Endodermal cell (in vitro differentiated cells): ENCODE measurements at regions not wholly inside any gene's neighbourhood (a gene's known extent, or its start where the extent isn't known, plus 50 kb on each side); places are given as distances from the start of the nearest gene placed in this dataset.

Source experiments
- DNase-seq: peaks from one replicate; pipeline ENCODE4 v3.0.0-alpha.2; 2017
- H3K27ac ChIP-seq: 2 replicates; pipeline ENCODE4 v1.5.1; 2013; ENCODE audit warnings: mild to moderate bottlenecking, low read depth, low read length, moderate library complexity
- H3K27me3 ChIP-seq: 2 replicates; pipeline ENCODE4 v1.6.1; 2013; ENCODE audit warnings: mild to moderate bottlenecking, low read length, moderate library complexity; ENCODE audit not compliant: insufficient read depth, control insufficient read depth, poor library complexity, severe bottlenecking
- H3K36me3 ChIP-seq: 2 replicates; pipeline ENCODE4 v1.7.0; 2013; ENCODE audit warnings: mild to moderate bottlenecking, low read length, moderate library complexity; ENCODE audit not compliant: control insufficient read depth, insufficient read depth
- H3K4me1 ChIP-seq: one replicate; pipeline ENCODE4 v1.7.0; 2013; ENCODE audit warnings: low read length; ENCODE audit not compliant: control insufficient read depth, insufficient read depth
- H3K4me3 ChIP-seq: 2 replicates; pipeline ENCODE4 v1.5.1; 2013; ENCODE audit warnings: mild to moderate bottlenecking, low read length, moderate library complexity
- H3K9ac ChIP-seq: 2 replicates; pipeline ENCODE4 v1.6.1; 2013; ENCODE audit warnings: mild to moderate bottlenecking, low read length, moderate library complexity; ENCODE audit not compliant: poor library complexity, severe bottlenecking; ENCODE audit errors: extremely low read depth
- H3K9me3 ChIP-seq: 2 replicates; pipeline ENCODE4 v1.6.1; 2013; ENCODE audit warnings: mild to moderate bottlenecking, low read length, moderate library complexity; ENCODE audit not compliant: control insufficient read depth
- H3K27ac Mint-ChIP-seq: 2 replicates; pipeline ENCODE4 v1.8.0; 2020; ENCODE audit warnings: mixed read lengths
- H3K27me3 Mint-ChIP-seq: 2 replicates; pipeline ENCODE4 v1.8.0; 2021; ENCODE audit warnings: mild to moderate bottlenecking, mixed read lengths; ENCODE audit not compliant: insufficient read depth
- H3K36me3 Mint-ChIP-seq: 2 replicates; pipeline ENCODE4 v1.8.0; 2020; ENCODE audit warnings: low read depth, mixed read lengths
- H3K4me1 Mint-ChIP-seq: 2 replicates; pipeline ENCODE4 v1.8.0; 2020; ENCODE audit warnings: mixed read lengths
- H3K4me3 Mint-ChIP-seq: 2 replicates; pipeline ENCODE4 v1.8.0; 2020; ENCODE audit warnings: mild to moderate bottlenecking, moderate library complexity, mixed read lengths
- H3K9me3 Mint-ChIP-seq: 2 replicates; pipeline ENCODE4 v1.8.0; 2020; ENCODE audit warnings: mild to moderate bottlenecking, mixed read lengths
- WGBS, 2 experiments: methylation state at CpG; one replicate each; pipeline versions ENCODE4 v1.1.5 to v1.1.7; 2013; ENCODE audit warnings: missing lambda C conversion rate in 2 of 2, mixed read lengths in 1 of 2; ENCODE audit not compliant: insufficient coverage in 1 of 2, insufficient read length in 1 of 2; 5-methylcytosine and 5-hydroxymethylcytosine counted together
- TF ChIP-seq, protein P1 (sequence below): fragments of 200-600 bp; sonication (generic); conservative IDR thresholded peaks from 2 replicates; pipeline ENCODE4 v1.5.0; 2021; ENCODE audit warnings: antibody characterized with exemption, mild to moderate bottlenecking

- 90 to 100% methylated on average over 1 to 2 of the region's 2 CpGs for WGBS, 2 experiments
- Histone ChIP-seq H3K27me3 (no peaks in the 10 kb centered on the region), H3K9me3 (no peaks in the 10 kb centered on the region), H3K27ac (no peak overlapping the region), H3K4me3 (no peak overlapping the region), H3K36me3 (no peaks in the 10 kb centered on the region), H3K9ac (no peak overlapping the region), H3K4me1 (no peaks in the 10 kb centered on the region)
- no peak for DNase-seq
- Mint-ChIP-seq H3K36me3 (no peaks in the 10 kb centered on the region), H3K27ac (no peak overlapping the region), H3K4me1 (peaks cover 5% of the 10 kb centered on the region), H3K4me3 (no peak overlapping the region), H3K27me3 (no peaks in the 10 kb centered on the region), H3K9me3 (no peaks in the 10 kb centered on the region)
- TF ChIP-seq, protein P1, sequence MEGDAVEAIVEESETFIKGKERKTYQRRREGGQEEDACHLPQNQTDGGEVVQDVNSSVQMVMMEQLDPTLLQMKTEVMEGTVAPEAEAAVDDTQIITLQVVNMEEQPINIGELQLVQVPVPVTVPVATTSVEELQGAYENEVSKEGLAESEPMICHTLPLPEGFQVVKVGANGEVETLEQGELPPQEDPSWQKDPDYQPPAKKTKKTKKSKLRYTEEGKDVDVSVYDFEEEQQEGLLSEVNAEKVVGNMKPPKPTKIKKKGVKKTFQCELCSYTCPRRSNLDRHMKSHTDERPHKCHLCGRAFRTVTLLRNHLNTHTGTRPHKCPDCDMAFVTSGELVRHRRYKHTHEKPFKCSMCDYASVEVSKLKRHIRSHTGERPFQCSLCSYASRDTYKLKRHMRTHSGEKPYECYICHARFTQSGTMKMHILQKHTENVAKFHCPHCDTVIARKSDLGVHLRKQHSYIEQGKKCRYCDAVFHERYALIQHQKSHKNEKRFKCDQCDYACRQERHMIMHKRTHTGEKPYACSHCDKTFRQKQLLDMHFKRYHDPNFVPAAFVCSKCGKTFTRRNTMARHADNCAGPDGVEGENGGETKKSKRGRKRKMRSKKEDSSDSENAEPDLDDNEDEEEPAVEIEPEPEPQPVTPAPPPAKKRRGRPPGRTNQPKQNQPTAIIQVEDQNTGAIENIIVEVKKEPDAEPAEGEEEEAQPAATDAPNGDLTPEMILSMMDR, result no peak
Observed at GRCh38 chr5:159787837-159788236, 128.4 kb upstream of the ADRA1B start.

DNA sequence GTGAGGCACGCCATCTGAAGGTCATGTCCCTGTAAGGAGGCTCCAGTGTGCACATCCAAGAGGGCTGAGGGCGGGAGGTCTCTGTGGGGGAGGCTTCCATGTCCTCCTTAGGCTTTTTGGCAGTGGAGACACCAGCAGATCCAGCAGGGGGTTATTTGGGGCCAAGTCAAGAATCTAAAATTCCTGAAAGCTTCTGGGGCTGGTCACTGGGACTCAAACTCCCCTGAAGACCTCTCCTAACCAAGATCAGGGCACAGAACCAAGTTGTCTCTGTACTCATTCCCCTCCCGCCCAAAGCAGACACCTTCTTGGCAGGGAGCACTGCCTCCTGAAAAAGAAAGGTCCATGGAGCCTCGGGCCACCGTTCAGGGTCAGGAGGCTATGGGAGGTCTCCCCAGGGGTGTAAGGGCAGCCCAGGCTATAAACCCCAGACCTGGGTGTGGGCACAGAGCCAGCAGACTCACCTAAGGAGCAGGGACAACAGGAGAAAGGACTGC lies 127.4 kb upstream of the ADRA1B start:
- no peak overlapping the region for H3K4me3 ChIP-seq
- no peak for DNase-seq
- no peaks in the 10 kb centered on the region for H3K27me3 Mint-ChIP-seq
- no peaks in the 10 kb centered on the region for H3K27me3 ChIP-seq
- H3K27ac Mint-ChIP-seq, result no peak overlapping the region
- H3K27ac ChIP-seq, result no peak overlapping the region
- H3K9ac ChIP-seq, result no peak overlapping the region
- H3K36me3 ChIP-seq, result no peaks in the 10 kb centered on the region
- peaks cover 4% of the 10 kb centered on the region for H3K4me1 Mint-ChIP-seq
- no peaks in the 10 kb centered on the region for H3K9me3 Mint-ChIP-seq
- 93% methylated on average over 5 of the region's 5 CpGs; no CpG with 5 or more reads in 1 of the 2 experiments for WGBS, 2 experiments
- no peaks in the 10 kb centered on the region for H3K36me3 Mint-ChIP-seq
- no peak overlapping the region for H3K4me3 Mint-ChIP-seq
- H3K9me3 ChIP-seq, result no peaks in the 10 kb centered on the region
- TF ChIP-seq, protein P1, result no peak
- H3K4me1 ChIP-seq, result no peaks in the 10 kb centered on the region

DNA sequence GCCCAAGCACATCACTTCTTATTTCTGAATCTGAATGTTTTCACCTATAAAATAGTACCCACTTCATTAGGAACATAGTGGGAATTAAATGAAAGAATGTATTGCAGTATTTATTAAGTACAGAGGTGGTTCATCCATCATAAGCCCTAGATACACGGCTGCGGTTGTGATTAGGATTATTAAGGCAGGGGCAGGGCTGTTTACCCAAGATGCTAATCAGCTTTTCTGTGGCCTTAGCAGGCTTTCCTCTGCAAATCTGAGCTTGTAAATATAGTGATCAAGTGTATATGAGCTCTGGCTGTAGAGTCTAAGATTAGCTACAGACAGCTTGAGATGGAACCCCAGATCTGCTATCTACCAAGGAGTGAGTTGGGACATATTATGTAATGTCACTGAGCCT lies 124.1 kb upstream of the ADRA1B start:
- H3K27ac ChIP-seq, result no peak overlapping the region
- Mint-ChIP-seq H3K4me1 (no peaks in the 10 kb centered on the region), H3K27ac (no peak overlapping the region), H3K9me3 (no peaks in the 10 kb centered on the region), H3K36me3 (no peaks in the 10 kb centered on the region), H3K27me3 (no peaks in the 10 kb centered on the region), H3K4me3 (no peak overlapping the region)
- DNase-seq, result no peak
- H3K9me3 ChIP-seq, result no peaks in the 10 kb centered on the region
- WGBS, 2 experiments, result 81 to 100% methylated on average over 2 of the region's 2 CpGs
- no peaks in the 10 kb centered on the region for H3K27me3 ChIP-seq
- no peaks in the 10 kb centered on the region for H3K36me3 ChIP-seq
- H3K4me3 ChIP-seq, result no peak overlapping the region
- H3K9ac ChIP-seq, result no peak overlapping the region
- no peaks in the 10 kb centered on the region for H3K4me1 ChIP-seq
- TF ChIP-seq, protein P1, result no peak
